K562 (cell line): ENCODE measurements at regions not wholly inside any gene's neighbourhood (a gene's known extent, or its start where the extent isn't known, plus 50 kb on each side); places are given as distances from the start of the nearest gene placed in this dataset.

Experiments
- ATAC-seq: fragments of 200-7000 bp; cut with Tn5 transposase; 3 replicates; pipeline ENCODE4 v1.9.1; 2020; ENCODE audit warnings: moderate library complexity
- BruUV-seq: library from RNA; stranded (reverse); fragments of 400-500 nt; replicated peaks from 2 replicates; lab custom pipeline; 2021; lab: Mats Ljungman, UMichigan
- CTCF ChIA-PET: fragments of 300-600 bp; formaldehyde crosslinking; extraction: SDS; loops from one replicate; lab custom pipeline; 2021; ENCODE audit warnings: low intra/inter-chr PET ratio; lab: Yijun Ruan, JAX
- POLR2A ChIA-PET: fragments of 300-600, 350-650 bp; sonication (Branson Sonifier 250); formaldehyde crosslinking; extraction: SDS; loops from one replicate; lab custom pipeline; 2021; ENCODE audit warnings: antibody characterized with exemption, inconsistent platforms; lab: Yijun Ruan, JAX
- DNase-seq, 4 experiments: peaks; one replicate each; pipeline versions ENCODE4 v3.0.0 to v3.0.0-alpha.2; 2011 to 2018; ENCODE audit warnings: low spot score in 3 of 4, mixed read lengths in 3 of 4; ENCODE audit errors: extremely low read depth in 1 of 4
- FAIRE-seq: peaks from 2 replicates; lab custom pipeline; 2011; peaks lifted over from hg19 to GRCh38; lab: Jason Lieb, UNC
- H2AFZ ChIP-seq: 2 replicates; pipeline ENCODE4 v1.6.0; 2011; ENCODE audit warnings: low read depth, low read length, control low read depth, inconsistent platforms
- H3K27ac ChIP-seq: fragments of 200-600 bp; 3 replicates; pipeline ENCODE4 v1.8.0; 2011; ENCODE audit warnings: low read depth, mild to moderate bottlenecking, control low read depth, inconsistent platforms, low read length, moderate library complexity, mixed read lengths; ENCODE audit errors: extremely low read depth
- H3K27me3 ChIP-seq, 2 experiments: fragments of 300-600 bp in 1 of 2; 2 replicates in 1 of 2; 3 replicates in 1 of 2; pipeline versions ENCODE4 v1.6.0 to v1.8.0; 2011; ENCODE audit warnings: inconsistent platforms in 2 of 2, low read length in 2 of 2, mild to moderate bottlenecking in 1 of 2, mixed read lengths in 1 of 2, moderate library complexity in 1 of 2; ENCODE audit not compliant: control insufficient read depth in 2 of 2, insufficient read depth in 2 of 2
- H3K36me3 ChIP-seq: fragments of 300-600 bp; 3 replicates; pipeline ENCODE4 v1.8.0; 2011; ENCODE audit warnings: mild to moderate bottlenecking, low read length, inconsistent platforms; ENCODE audit not compliant: control insufficient read depth, insufficient read depth
- H3K4me1 ChIP-seq, 2 experiments: fragments of 200-600 bp in 1 of 2; replicated peaks in 1 of 2; 2 replicates in 1 of 2; 3 replicates in 1 of 2; pipeline versions ENCODE4 v1.5.1 to v1.8.0; 2011; ENCODE audit warnings: inconsistent platforms in 2 of 2, low read length in 2 of 2, mild to moderate bottlenecking in 1 of 2, mixed read lengths in 1 of 2, moderate library complexity in 1 of 2; ENCODE audit not compliant: control insufficient read depth in 2 of 2, insufficient read depth in 2 of 2
- H3K4me2 ChIP-seq: 2 replicates; pipeline ENCODE4 v1.6.1; 2011; ENCODE audit warnings: low read length, control low read depth, inconsistent platforms, mixed read lengths; ENCODE audit not compliant: insufficient read depth
- H3K4me3 ChIP-seq: fragments of 200-600 bp; sonication (generic), shearing (Covaris generic); 2 replicates; pipeline ENCODE4 v1.5.1; 2016; ENCODE audit warnings: control low read depth, inconsistent platforms
- H3K79me2 ChIP-seq: fragments of 200-600 bp; 3 replicates; pipeline ENCODE4 v1.8.0; 2011; ENCODE audit warnings: low read length, inconsistent platforms; ENCODE audit not compliant: control insufficient read depth, insufficient read depth
- H3K9ac ChIP-seq, 2 experiments: 2 replicates each; pipeline versions ENCODE4 v1.6.0 to v1.6.1; 2011; ENCODE audit warnings: low read depth in 2 of 2, low read length in 2 of 2, control low read depth in 1 of 2, inconsistent platforms in 1 of 2, mild to moderate bottlenecking in 1 of 2, mixed read lengths in 1 of 2; ENCODE audit not compliant: insufficient read depth in 1 of 2
- H3K9me1 ChIP-seq: one replicate; pipeline ENCODE4 v1.6.0; 2011; ENCODE audit warnings: inconsistent platforms, mild to moderate bottlenecking, low read length, moderate library complexity; ENCODE audit not compliant: control insufficient read depth, insufficient read depth
- H3K9me3 ChIP-seq: replicated peaks from 2 replicates; pipeline ENCODE4 v1.5.1; 2011; ENCODE audit warnings: low read depth, low read length, inconsistent platforms; ENCODE audit not compliant: control insufficient read depth, insufficient read depth
- H4K20me1 ChIP-seq: replicated peaks from 2 replicates; pipeline ENCODE4 v1.6.1; 2011; ENCODE audit warnings: low read length, inconsistent platforms, mixed read lengths; ENCODE audit not compliant: control insufficient read depth, insufficient read depth
- BCL6 ChIP-seq: fragments of 250-450 bp; sonication (Bioruptor Pico); IDR thresholded peaks from 2 replicates; pipeline ENCODE4 v1.4.0; 2020
- CSDE1 ChIP-seq, 2 experiments: fragments of 450-650 bp; IDR thresholded peaks; 2 replicates each; pipeline ENCODE4 v1.6.1; 2016; ENCODE audit warnings: mild to moderate bottlenecking in 1 of 2
- FIP1L1 ChIP-seq: fragments of 200-400 bp; formaldehyde crosslinking; IDR thresholded peaks from 2 replicates; pipeline ENCODE4 v1.6.1; 2018; ENCODE audit warnings: mild to moderate bottlenecking, low read depth, low read length; ENCODE audit not compliant: poor library complexity, severe bottlenecking
- GTF2F1 ChIP-seq: IDR thresholded peaks from 2 replicates; pipeline ENCODE4 v1.6.1; 2011; ENCODE audit warnings: low read depth, low read length, improper control_type of control experiment
- WGBS: fragments of 100-300 bp; shearing (Covaris generic); methylation state at CpG from one replicate; pipeline ENCODE4 v1.1.6; 2016; ENCODE audit warnings: low coverage, mixed read lengths; ENCODE audit not compliant: insufficient coverage; ENCODE audit errors: missing lambda C conversion rate; 5-methylcytosine and 5-hydroxymethylcytosine counted together
- in situ Hi-C: fragments of 300-500 bp; cut with MboI; formaldehyde crosslinking; loops from 4 replicates; pipeline ENCODE4 v1.15.0; 2018; ENCODE audit warnings: inconsistent platforms, mixed read lengths
- intact Hi-C: fragments of 100-400 bp; cut with micrococcal nuclease; formaldehyde crosslinking; loops from 2 replicates; pipeline ENCODE4 v1.14.2; 2022
- TF ChIP-seq, protein P1 (sequence below): fragments of 250-450 bp; sonication (Bioruptor Pico); IDR thresholded peaks from 2 replicates; pipeline ENCODE4 v1.4.0; 2020; ENCODE audit warnings: mild to moderate bottlenecking, moderate library complexity

DNA sequence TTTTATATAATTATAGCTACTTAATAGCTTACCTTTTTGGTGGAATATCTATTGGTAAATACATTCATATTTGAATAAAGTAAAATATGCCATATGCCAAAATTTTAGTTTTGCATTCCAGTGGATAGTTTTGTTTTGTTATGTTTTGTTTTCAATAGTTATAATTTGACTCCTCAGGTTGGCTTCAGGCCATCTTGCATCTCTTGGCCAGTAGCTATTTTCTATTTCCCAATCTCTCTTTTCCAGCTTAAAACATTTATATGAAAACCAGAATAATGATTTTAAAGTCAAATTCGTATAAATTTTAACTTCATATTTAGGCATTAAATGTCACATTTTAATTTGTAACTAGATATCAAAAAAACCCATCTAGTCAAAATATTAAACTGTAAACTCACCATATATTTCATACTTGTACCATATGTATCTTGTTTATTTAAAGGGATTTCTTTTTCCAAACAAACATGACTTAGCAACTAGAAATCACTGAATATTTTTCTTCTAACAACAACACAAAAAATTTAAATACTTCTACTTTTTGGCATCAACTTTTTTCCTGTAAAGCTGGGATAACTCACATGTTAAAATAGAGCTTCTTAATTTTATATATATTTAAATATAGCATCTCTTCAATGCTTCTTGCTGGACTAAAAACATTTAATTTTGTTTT, 1209.6 kb downstream of the PCDH7 start:
- no peaks in the 10 kb centered on the region for H3K9me1 ChIP-seq
- no peak overlapping the region for H2AFZ ChIP-seq
- no peak overlapping the region for H3K27ac ChIP-seq
- H4K20me1 ChIP-seq = no peaks in the 10 kb centered on the region
- no peak overlapping the region for H3K4me2 ChIP-seq
- intact Hi-C loops (no loop called here), in situ Hi-C loops (no loop called here)
- no TSS peak for BruUV-seq
- ChIA-PET POLR2A (no interaction called here), CTCF (no interaction called here)
- TF ChIP-seq FIP1L1 = no peak
- TF ChIP-seq, protein P1, sequence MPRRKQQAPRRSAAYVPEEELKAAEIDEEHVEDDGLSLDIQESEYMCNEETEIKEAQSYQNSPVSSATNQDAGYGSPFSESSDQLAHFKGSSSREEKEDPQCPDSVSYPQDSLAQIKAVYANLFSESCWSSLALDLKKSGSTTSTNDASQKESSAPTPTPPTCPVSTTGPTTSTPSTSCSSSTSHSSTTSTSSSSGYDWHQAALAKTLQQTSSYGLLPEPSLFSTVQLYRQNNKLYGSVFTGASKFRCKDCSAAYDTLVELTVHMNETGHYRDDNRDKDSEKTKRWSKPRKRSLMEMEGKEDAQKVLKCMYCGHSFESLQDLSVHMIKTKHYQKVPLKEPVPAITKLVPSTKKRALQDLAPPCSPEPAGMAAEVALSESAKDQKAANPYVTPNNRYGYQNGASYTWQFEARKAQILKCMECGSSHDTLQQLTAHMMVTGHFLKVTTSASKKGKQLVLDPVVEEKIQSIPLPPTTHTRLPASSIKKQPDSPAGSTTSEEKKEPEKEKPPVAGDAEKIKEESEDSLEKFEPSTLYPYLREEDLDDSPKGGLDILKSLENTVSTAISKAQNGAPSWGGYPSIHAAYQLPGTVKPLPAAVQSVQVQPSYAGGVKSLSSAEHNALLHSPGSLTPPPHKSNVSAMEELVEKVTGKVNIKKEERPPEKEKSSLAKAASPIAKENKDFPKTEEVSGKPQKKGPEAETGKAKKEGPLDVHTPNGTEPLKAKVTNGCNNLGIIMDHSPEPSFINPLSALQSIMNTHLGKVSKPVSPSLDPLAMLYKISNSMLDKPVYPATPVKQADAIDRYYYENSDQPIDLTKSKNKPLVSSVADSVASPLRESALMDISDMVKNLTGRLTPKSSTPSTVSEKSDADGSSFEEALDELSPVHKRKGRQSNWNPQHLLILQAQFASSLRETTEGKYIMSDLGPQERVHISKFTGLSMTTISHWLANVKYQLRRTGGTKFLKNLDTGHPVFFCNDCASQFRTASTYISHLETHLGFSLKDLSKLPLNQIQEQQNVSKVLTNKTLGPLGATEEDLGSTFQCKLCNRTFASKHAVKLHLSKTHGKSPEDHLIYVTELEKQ (CRISPR knock-in tag) = no peak
- no peak for TF ChIP-seq BCL6 (CRISPR knock-in tag)
- TF ChIP-seq CSDE1 (IDR thresholded peaks at IDR 0.05) = no peak
- no peak for TF ChIP-seq GTF2F1
- H3K79me2 ChIP-seq = no peaks in the 10 kb centered on the region
- no peaks in the 10 kb centered on the region for H3K4me1 ChIP-seq
- no peak overlapping the region for H3K9ac ChIP-seq
- 0% methylated on average over 1 of the region's 1 CpG for WGBS
- no peak for DNase-seq
- H3K36me3 ChIP-seq = no peaks in the 10 kb centered on the region
- no peak overlapping the region for H3K4me3 ChIP-seq
- H3K27me3 ChIP-seq = no peaks in the 10 kb centered on the region
- no peak for ATAC-seq
- H3K9me3 ChIP-seq = no peaks in the 10 kb centered on the region
- no peak for FAIRE-seq
